A549 (cell line): ENCODE measurements at regions not wholly inside any gene's neighbourhood (a gene's known extent, or its start where the extent isn't known, plus 50 kb on each side); places are given as distances from the start of the nearest gene placed in this dataset.
"Not testable (repeated sequence)": the region's sequence is repeated elsewhere in the genome, so short reads cannot be mapped to it uniquely, and the experiment has no call there.

Source experiments
- CTCF ChIP-seq: fragments of >200 bp; sonication (Bioruptor Twin); formaldehyde crosslinking; IDR thresholded peaks from 3 replicates; pipeline ENCODE4 v1.5.1; 2016
- ELK1 ChIP-seq: fragments of 150-350 bp; IDR thresholded peaks from 2 replicates; pipeline ENCODE4 v1.6.1; 2014; ENCODE audit warnings: low read depth, mild to moderate bottlenecking, low read length
- FOSL2 ChIP-seq, 2 experiments: fragments of 450-650 bp in 1 of 2; fragments of >200 bp in 1 of 2; sonication (Bioruptor Twin) in 1 of 2; formaldehyde crosslinking; IDR thresholded peaks; 2 replicates each; pipeline versions ENCODE4 v1.5.0 to v1.6.1; 2016 to 2020; ENCODE audit warnings: mild to moderate bottlenecking in 1 of 2, moderate library complexity in 1 of 2
- KDM1A ChIP-seq: fragments of 200-600 bp; sonication (generic); IDR thresholded peaks from 2 replicates; pipeline ENCODE4 v1.6.1; 2016; ENCODE audit warnings: low read depth, mild to moderate bottlenecking
- PBX3 ChIP-seq: IDR thresholded peaks from 2 replicates; pipeline ENCODE4 v1.6.1; 2012
- POLR2A ChIP-seq: IDR thresholded peaks from 2 replicates; pipeline ENCODE4 v1.6.1; 2012; ENCODE audit warnings: mild to moderate bottlenecking, low read length
- POLR2AphosphoS2 ChIP-seq: conservative IDR thresholded peaks from 2 replicates; pipeline ENCODE4 v1.6.1; 2012; ENCODE audit warnings: low read length, improper control_type of control experiment, inconsistent platforms
- REST ChIP-seq: fragments of 200-600 bp; sonication (generic); IDR thresholded peaks from 2 replicates; pipeline ENCODE4 v1.6.1; 2016; ENCODE audit warnings: antibody characterized with exemption, mild to moderate bottlenecking, moderate library complexity
- ZC3H11A ChIP-seq: fragments of 450-650 bp; IDR thresholded peaks from 2 replicates; pipeline ENCODE4 v1.6.1; 2014; ENCODE audit warnings: antibody characterized with exemption, mild to moderate bottlenecking

GRCh38 chr9:90506402-90506801 is 136.2 kb downstream of the DIRAS2 start:
- not testable (repeated sequence) for TF ChIP-seq ELK1; CTCF; REST; FOSL2 (IDR thresholded peaks at IDR 0.05); FOSL2 (CRISPR knock-in tag; IDR thresholded peaks at IDR 0.05); POLR2AphosphoS2; ZC3H11A; PBX3; KDM1A; POLR2A
